ENCODE measurements at regions not wholly inside any gene's neighbourhood (a gene's known extent, or its start where the extent isn't known, plus 50 kb on each side); places are given as distances from the start of the nearest gene placed in this dataset.

- no peak for ATAC-seq (ENCODE audit: low FRiP score)
- DNase-seq (ENCODE audit: low spot score): no peak
- TF ChIP-seq CTCF (IDR thresholded peaks at IDR 0.05): no peak
Measured at GRCh38 chr16:62639890-62640289, 603.7 kb upstream of the CDH8 start.

GRCh38 chr16:62638964-62639870, 603.0 kb upstream of the CDH8 start:
- ATAC-seq (ENCODE audit: low FRiP score): no peak
- DNase-seq (ENCODE audit: low spot score): no peak
- no peak for TF ChIP-seq CTCF (IDR thresholded peaks at IDR 0.05)

GRCh38 chr16:62638324-62638911, 602.2 kb upstream of the CDH8 start:
- DNase-seq (ENCODE audit: low spot score) (no peak), ATAC-seq (ENCODE audit: low FRiP score) (no peak)
- TF ChIP-seq CTCF (IDR thresholded peaks at IDR 0.05): no peak

- ATAC-seq (ENCODE audit: low FRiP score): no peak
- no peak for DNase-seq (ENCODE audit: low spot score)
- no peak for TF ChIP-seq CTCF (IDR thresholded peaks at IDR 0.05)
Measured at GRCh38 chr16:62625326-62625725, 589.1 kb upstream of the CDH8 start.

- ATAC-seq (ENCODE audit: low FRiP score): no peak
- TF ChIP-seq CTCF (IDR thresholded peaks at IDR 0.05): no peak
- DNase-seq (ENCODE audit: low spot score): no peak
Measured at GRCh38 chr16:62620275-62620674, 584.0 kb upstream of the CDH8 start.

GRCh38 chr16:62615526-62615925, 579.3 kb upstream of the CDH8 start:
- TF ChIP-seq CTCF (IDR thresholded peaks at IDR 0.05): no peak
- ATAC-seq (ENCODE audit: low FRiP score) (no peak), DNase-seq (ENCODE audit: low spot score) (no peak)

GRCh38 chr16:62610291-62610690, 574.1 kb upstream of the CDH8 start:
- DNase-seq (ENCODE audit: low spot score) (no peak), ATAC-seq (ENCODE audit: low FRiP score) (no peak)
- no peak for TF ChIP-seq CTCF (IDR thresholded peaks at IDR 0.05)

Data from omental fat pad (tissue), 3 donors.